ENCODE measurements at regions not wholly inside any gene's neighbourhood (a gene's known extent, or its start where the extent isn't known, plus 50 kb on each side); places are given as distances from the start of the nearest gene placed in this dataset.

DNA sequence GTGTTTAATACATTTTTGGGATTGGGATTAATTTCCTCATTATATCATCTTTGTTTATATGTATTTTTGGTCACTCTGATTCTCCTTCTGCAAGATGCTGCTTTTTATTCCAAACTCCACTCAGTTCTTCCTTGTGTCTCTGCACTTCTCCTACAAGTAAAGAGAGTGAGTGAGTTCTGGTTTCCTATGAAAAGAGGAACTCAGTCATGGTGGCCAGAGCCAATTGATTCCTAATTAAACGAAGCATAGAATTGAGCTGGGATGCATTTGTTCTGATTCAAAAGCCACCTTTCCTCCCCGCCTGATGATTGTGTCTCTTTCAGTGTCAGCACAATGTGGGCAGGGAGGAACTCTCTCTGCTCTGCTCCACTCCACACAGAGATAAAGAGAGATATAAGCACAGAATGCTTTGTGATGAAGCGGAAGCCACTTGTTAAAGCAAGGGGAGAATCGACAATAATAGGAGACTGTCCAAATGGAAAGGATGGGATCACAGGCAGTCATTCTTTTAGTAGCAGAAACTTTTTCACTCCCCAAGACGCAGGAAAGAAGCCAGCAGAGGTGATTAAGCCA, 121.3 kb upstream of the GOT2 start:
- TF ChIP-seq, protein P1, sequence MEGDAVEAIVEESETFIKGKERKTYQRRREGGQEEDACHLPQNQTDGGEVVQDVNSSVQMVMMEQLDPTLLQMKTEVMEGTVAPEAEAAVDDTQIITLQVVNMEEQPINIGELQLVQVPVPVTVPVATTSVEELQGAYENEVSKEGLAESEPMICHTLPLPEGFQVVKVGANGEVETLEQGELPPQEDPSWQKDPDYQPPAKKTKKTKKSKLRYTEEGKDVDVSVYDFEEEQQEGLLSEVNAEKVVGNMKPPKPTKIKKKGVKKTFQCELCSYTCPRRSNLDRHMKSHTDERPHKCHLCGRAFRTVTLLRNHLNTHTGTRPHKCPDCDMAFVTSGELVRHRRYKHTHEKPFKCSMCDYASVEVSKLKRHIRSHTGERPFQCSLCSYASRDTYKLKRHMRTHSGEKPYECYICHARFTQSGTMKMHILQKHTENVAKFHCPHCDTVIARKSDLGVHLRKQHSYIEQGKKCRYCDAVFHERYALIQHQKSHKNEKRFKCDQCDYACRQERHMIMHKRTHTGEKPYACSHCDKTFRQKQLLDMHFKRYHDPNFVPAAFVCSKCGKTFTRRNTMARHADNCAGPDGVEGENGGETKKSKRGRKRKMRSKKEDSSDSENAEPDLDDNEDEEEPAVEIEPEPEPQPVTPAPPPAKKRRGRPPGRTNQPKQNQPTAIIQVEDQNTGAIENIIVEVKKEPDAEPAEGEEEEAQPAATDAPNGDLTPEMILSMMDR (conservative IDR thresholded peaks at IDR 0.05; ENCODE audit: low read depth, low read length), result no peak
- TF ChIP-seq EZH2 (IDR thresholded peaks at IDR 0.05; ENCODE audit: low read length, unreplicated experiment), result no peak
- TF ChIP-seq EZH2phosphoT487 (IDR thresholded peaks at IDR 0.05; ENCODE audit: borderline replicate concordance, low read length), result no peak

Measured in PC-3 (cell line).